Endodermal cell (in vitro differentiated cells): ENCODE measurements at regions not wholly inside any gene's neighbourhood (a gene's known extent, or its start where the extent isn't known, plus 50 kb on each side); places are given as distances from the start of the nearest gene placed in this dataset.

Experiments
- DNase-seq: peaks from one replicate; pipeline ENCODE4 v3.0.0-alpha.2; 2017
- H3K27ac ChIP-seq: 2 replicates; pipeline ENCODE4 v1.5.1; 2013; ENCODE audit warnings: mild to moderate bottlenecking, low read depth, low read length, moderate library complexity
- H3K27me3 ChIP-seq: 2 replicates; pipeline ENCODE4 v1.6.1; 2013; ENCODE audit warnings: mild to moderate bottlenecking, low read length, moderate library complexity; ENCODE audit not compliant: insufficient read depth, control insufficient read depth, poor library complexity, severe bottlenecking
- H3K36me3 ChIP-seq: 2 replicates; pipeline ENCODE4 v1.7.0; 2013; ENCODE audit warnings: mild to moderate bottlenecking, low read length, moderate library complexity; ENCODE audit not compliant: control insufficient read depth, insufficient read depth
- H3K4me1 ChIP-seq: one replicate; pipeline ENCODE4 v1.7.0; 2013; ENCODE audit warnings: low read length; ENCODE audit not compliant: control insufficient read depth, insufficient read depth
- H3K4me3 ChIP-seq: 2 replicates; pipeline ENCODE4 v1.5.1; 2013; ENCODE audit warnings: mild to moderate bottlenecking, low read length, moderate library complexity
- H3K9ac ChIP-seq: 2 replicates; pipeline ENCODE4 v1.6.1; 2013; ENCODE audit warnings: mild to moderate bottlenecking, low read length, moderate library complexity; ENCODE audit not compliant: poor library complexity, severe bottlenecking; ENCODE audit errors: extremely low read depth
- H3K9me3 ChIP-seq: 2 replicates; pipeline ENCODE4 v1.6.1; 2013; ENCODE audit warnings: mild to moderate bottlenecking, low read length, moderate library complexity; ENCODE audit not compliant: control insufficient read depth
- H3K27ac Mint-ChIP-seq: 2 replicates; pipeline ENCODE4 v1.8.0; 2020; ENCODE audit warnings: mixed read lengths
- H3K27me3 Mint-ChIP-seq: 2 replicates; pipeline ENCODE4 v1.8.0; 2021; ENCODE audit warnings: mild to moderate bottlenecking, mixed read lengths; ENCODE audit not compliant: insufficient read depth
- H3K36me3 Mint-ChIP-seq: 2 replicates; pipeline ENCODE4 v1.8.0; 2020; ENCODE audit warnings: low read depth, mixed read lengths
- H3K4me1 Mint-ChIP-seq: 2 replicates; pipeline ENCODE4 v1.8.0; 2020; ENCODE audit warnings: mixed read lengths
- H3K4me3 Mint-ChIP-seq: 2 replicates; pipeline ENCODE4 v1.8.0; 2020; ENCODE audit warnings: mild to moderate bottlenecking, moderate library complexity, mixed read lengths
- H3K9me3 Mint-ChIP-seq: 2 replicates; pipeline ENCODE4 v1.8.0; 2020; ENCODE audit warnings: mild to moderate bottlenecking, mixed read lengths
- WGBS, 2 experiments: methylation state at CpG; one replicate each; pipeline versions ENCODE4 v1.1.5 to v1.1.7; 2013; ENCODE audit warnings: missing lambda C conversion rate in 2 of 2, mixed read lengths in 1 of 2; ENCODE audit not compliant: insufficient coverage in 1 of 2, insufficient read length in 1 of 2; 5-methylcytosine and 5-hydroxymethylcytosine counted together
- TF ChIP-seq, protein P1 (sequence below): fragments of 200-600 bp; sonication (generic); conservative IDR thresholded peaks from 2 replicates; pipeline ENCODE4 v1.5.0; 2021; ENCODE audit warnings: antibody characterized with exemption, mild to moderate bottlenecking

DNA sequence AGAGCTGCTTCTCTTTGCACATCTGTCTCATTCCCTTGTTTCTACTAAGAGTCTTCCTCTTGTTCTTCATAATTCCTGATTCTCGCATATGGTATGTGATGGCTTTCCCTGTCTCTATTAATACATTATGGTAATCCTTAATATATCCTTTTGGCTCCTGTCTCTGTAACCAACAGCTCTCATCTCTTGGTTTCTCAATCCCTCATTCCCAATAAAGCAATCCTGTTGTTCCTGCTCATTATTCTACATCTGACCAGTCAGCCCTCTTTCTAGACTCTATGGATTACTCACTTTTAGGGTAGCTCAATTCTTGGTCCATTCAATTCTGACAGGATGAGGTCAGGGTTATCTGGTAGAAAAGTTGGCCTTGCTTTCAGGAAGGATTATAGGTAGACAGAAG is 349.9 kb downstream of the LRIG3 start:
- Histone ChIP-seq H3K4me3 (no peak overlapping the region), H3K36me3 (no peaks in the 10 kb centered on the region), H3K4me1 (no peaks in the 10 kb centered on the region), H3K9ac (no peak overlapping the region), H3K27ac (no peak overlapping the region), H3K9me3 (no peaks in the 10 kb centered on the region), H3K27me3 (no peaks in the 10 kb centered on the region)
- Mint-ChIP-seq H3K9me3 (no peaks in the 10 kb centered on the region), H3K27ac (no peak overlapping the region), H3K27me3 (no peaks in the 10 kb centered on the region), H3K36me3 (no peaks in the 10 kb centered on the region), H3K4me3 (no peak overlapping the region), H3K4me1 (no peaks in the 10 kb centered on the region)
- WGBS, 2 experiments: 100% methylated on average over 1 of the region's 1 CpG
- TF ChIP-seq, protein P1, sequence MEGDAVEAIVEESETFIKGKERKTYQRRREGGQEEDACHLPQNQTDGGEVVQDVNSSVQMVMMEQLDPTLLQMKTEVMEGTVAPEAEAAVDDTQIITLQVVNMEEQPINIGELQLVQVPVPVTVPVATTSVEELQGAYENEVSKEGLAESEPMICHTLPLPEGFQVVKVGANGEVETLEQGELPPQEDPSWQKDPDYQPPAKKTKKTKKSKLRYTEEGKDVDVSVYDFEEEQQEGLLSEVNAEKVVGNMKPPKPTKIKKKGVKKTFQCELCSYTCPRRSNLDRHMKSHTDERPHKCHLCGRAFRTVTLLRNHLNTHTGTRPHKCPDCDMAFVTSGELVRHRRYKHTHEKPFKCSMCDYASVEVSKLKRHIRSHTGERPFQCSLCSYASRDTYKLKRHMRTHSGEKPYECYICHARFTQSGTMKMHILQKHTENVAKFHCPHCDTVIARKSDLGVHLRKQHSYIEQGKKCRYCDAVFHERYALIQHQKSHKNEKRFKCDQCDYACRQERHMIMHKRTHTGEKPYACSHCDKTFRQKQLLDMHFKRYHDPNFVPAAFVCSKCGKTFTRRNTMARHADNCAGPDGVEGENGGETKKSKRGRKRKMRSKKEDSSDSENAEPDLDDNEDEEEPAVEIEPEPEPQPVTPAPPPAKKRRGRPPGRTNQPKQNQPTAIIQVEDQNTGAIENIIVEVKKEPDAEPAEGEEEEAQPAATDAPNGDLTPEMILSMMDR: no peak
- no peak for DNase-seq

DNA sequence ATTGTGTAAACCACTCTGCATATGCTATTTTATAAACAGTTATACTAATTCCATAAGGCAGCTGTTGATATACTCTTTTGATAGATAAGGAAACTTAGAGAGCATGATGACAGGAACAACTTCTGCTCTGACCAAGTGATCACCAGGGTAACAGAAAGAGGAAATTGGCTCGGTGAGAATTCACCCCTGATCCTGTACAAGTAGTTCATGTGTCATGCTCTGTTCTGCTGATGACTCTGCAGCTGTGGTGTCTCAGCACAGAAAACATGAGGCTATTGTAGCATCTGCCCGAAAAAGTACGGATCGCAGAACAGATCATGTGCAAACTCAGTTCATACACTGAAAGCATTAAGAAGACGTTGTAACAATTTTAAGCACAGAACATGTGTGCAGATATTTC is 345.0 kb downstream of the LRIG3 start:
- Mint-ChIP-seq H3K4me3 (no peak overlapping the region), H3K27ac (no peak overlapping the region), H3K9me3 (no peaks in the 10 kb centered on the region), H3K27me3 (no peaks in the 10 kb centered on the region), H3K36me3 (no peaks in the 10 kb centered on the region), H3K4me1 (no peaks in the 10 kb centered on the region)
- DNase-seq: no peak
- Histone ChIP-seq H3K27ac (no peak overlapping the region), H3K4me3 (no peak overlapping the region), H3K9me3 (no peaks in the 10 kb centered on the region), H3K4me1 (no peaks in the 10 kb centered on the region), H3K27me3 (no peaks in the 10 kb centered on the region), H3K36me3 (no peaks in the 10 kb centered on the region), H3K9ac (no peak overlapping the region)
- TF ChIP-seq, protein P1: no peak
- whole genome bisulfite sequencing, 2 experiments: 90 to 92% methylated on average over 5 of the region's 5 CpGs

DNA sequence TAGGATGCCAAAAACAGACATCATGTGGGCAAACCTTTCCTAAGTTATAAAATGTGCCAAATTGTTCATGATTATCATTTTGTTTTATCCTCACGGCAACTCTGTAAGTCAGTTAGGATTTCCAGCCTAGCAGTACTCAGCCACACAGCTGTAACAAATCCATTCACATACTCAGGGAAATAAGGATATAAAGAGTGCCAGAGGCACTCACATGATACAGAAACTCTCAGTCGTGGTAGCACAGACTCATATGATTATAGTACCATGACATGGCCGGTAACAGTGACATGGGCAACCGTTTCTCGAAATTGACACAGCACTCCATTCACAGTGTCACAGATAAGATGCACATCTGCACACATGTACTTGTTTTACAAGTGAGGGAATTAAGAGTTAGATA is 344.2 kb downstream of the LRIG3 start:
- Mint-ChIP-seq H3K27me3 (no peaks in the 10 kb centered on the region), H3K4me1 (no peaks in the 10 kb centered on the region), H3K36me3 (no peaks in the 10 kb centered on the region), H3K4me3 (no peak overlapping the region), H3K27ac (no peak overlapping the region), H3K9me3 (no peaks in the 10 kb centered on the region)
- no peak overlapping the region for H3K27ac ChIP-seq
- H3K9me3 ChIP-seq: no peaks in the 10 kb centered on the region
- H3K4me1 ChIP-seq: no peaks in the 10 kb centered on the region
- no peak for DNase-seq
- H3K9ac ChIP-seq: no peak overlapping the region
- no peak overlapping the region for H3K4me3 ChIP-seq
- TF ChIP-seq, protein P1: no peak
- WGBS, 2 experiments: 91 to 100% methylated on average over 1 to 5 of the region's 5 CpGs
- H3K27me3 ChIP-seq: no peaks in the 10 kb centered on the region
- no peaks in the 10 kb centered on the region for H3K36me3 ChIP-seq
